CD4-positive, alpha-beta T cell treated with Interleukin-1 beta for 1 hour (primary cell): ENCODE measurements at regions not wholly inside any gene's neighbourhood (a gene's known extent, or its start where the extent isn't known, plus 50 kb on each side); places are given as distances from the start of the nearest gene placed in this dataset.

Source experiments
- DNase-seq, 2 donors: peaks; one replicate each; pipeline ENCODE4 v3.0.0-alpha.2; 2020 to 2022

GRCh38 chr7:27299861-27300260 lies 57.3 kb downstream of the EVX1 start:
- DNase-seq: no peak

GRCh38 chr7:27300421-27300820 lies 57.8 kb downstream of the EVX1 start:
- peak in 1 of 2 donors; percentile 2 for DNase-seq

GRCh38 chr7:27302590-27302989 lies 60.0 kb downstream of the EVX1 start:
- no peak for DNase-seq

- no peak for DNase-seq
These were observed 60.4 kb downstream of the EVX1 start for GRCh38 chr7:27303026-27303425.

GRCh38 chr7:27305854-27306253 lies 63.3 kb downstream of the EVX1 start:
- no peak for DNase-seq

- no peak for DNase-seq
These were observed 70.2 kb downstream of the EVX1 start for GRCh38 chr7:27312820-27313219.

GRCh38 chr7:27314111-27314510 lies 71.5 kb downstream of the EVX1 start:
- DNase-seq: no peak

- no peak for DNase-seq
These were observed 72.5 kb downstream of the EVX1 start for GRCh38 chr7:27315066-27315465.

GRCh38 chr7:27316311-27316710 lies 73.7 kb downstream of the EVX1 start:
- DNase-seq: no peak

- DNase-seq: no peak
These were observed 81.6 kb downstream of the EVX1 start for GRCh38 chr7:27324246-27324645.

GRCh38 chr7:27329909-27330308 lies 87.3 kb downstream of the EVX1 start:
- DNase-seq: no peak

GRCh38 chr7:27339478-27339877 lies 96.9 kb downstream of the EVX1 start:
- peak; percentile 10 to 67 for DNase-seq

- DNase-seq: no peak
These were observed 101.9 kb downstream of the EVX1 start for GRCh38 chr7:27344471-27344870.

- DNase-seq: no peak
These were observed 102.7 kb downstream of the EVX1 start for GRCh38 chr7:27345164-27345887.

- no peak for DNase-seq
These were observed 103.4 kb downstream of the EVX1 start for GRCh38 chr7:27345997-27346396.

GRCh38 chr7:27346531-27347275 lies 104.1 kb downstream of the EVX1 start:
- no peak for DNase-seq

- DNase-seq: no peak
These were observed 104.7 kb downstream of the EVX1 start for GRCh38 chr7:27347276-27347640.

GRCh38 chr7:27349621-27350020 lies 107.0 kb downstream of the EVX1 start:
- DNase-seq: no peak

- DNase-seq: no peak
These were observed 108.5 kb downstream of the EVX1 start for GRCh38 chr7:27351137-27351536.

GRCh38 chr7:27351786-27352185 lies 109.2 kb downstream of the EVX1 start:
- DNase-seq: no peak

- DNase-seq: no peak
These were observed 116.9 kb downstream of the EVX1 start for GRCh38 chr7:27359181-27360125.

GRCh38 chr7:27361522-27361921 lies 118.9 kb downstream of the EVX1 start:
- DNase-seq: no peak

- no peak for DNase-seq
These were observed 119.4 kb downstream of the EVX1 start for GRCh38 chr7:27362026-27362425.
